GM12878 (cell line): ENCODE measurements at regions not wholly inside any gene's neighbourhood (a gene's known extent, or its start where the extent isn't known, plus 50 kb on each side); places are given as distances from the start of the nearest gene placed in this dataset.

Source experiments
- ATAC-seq: fragments of 200-7000 bp; cut with Tn5 transposase; 3 replicates; pipeline ENCODE4 v1.9.1; 2020; ENCODE audit warnings: mild to moderate bottlenecking, moderate library complexity
- BruUV-seq: library from RNA; stranded (reverse); fragments of 400-500 nt; replicated peaks from 2 replicates; lab custom pipeline; 2021; lab: Mats Ljungman, UMichigan
- CTCF ChIA-PET: fragments of 300-600 bp; sonication (Branson Sonifier 250); formaldehyde crosslinking; extraction: SDS; loops from one replicate; lab custom pipeline; 2021; ENCODE audit warnings: inconsistent platforms; lab: Yijun Ruan, JAX
- POLR2A ChIA-PET: fragments of 350-600 bp; formaldehyde crosslinking; extraction: SDS; loops from one replicate; lab custom pipeline; 2021; ENCODE audit warnings: inconsistent platforms; lab: Charles Lee
- RAD21 ChIA-PET: fragments of 300-600 bp; sonication (Branson Sonifier 250); formaldehyde crosslinking; loops from one replicate; lab custom pipeline; 2023; ENCODE audit warnings: antibody characterized with exemption; ENCODE audit not compliant: unreplicated experiment; lab: Charles Lee
- SMC1A ChIA-PET: fragments of 300-600 bp; sonication (Branson Sonifier 250); formaldehyde crosslinking; loops from one replicate; lab custom pipeline; 2023; ENCODE audit not compliant: unreplicated experiment, uncharacterized antibody; lab: Charles Lee
- DNase-seq: peaks from one replicate; pipeline ENCODE4 v3.0.0-alpha.2; 2011; ENCODE audit warnings: low read depth, low spot score
- FAIRE-seq: peaks from 3 replicates; lab custom pipeline; 2011; peaks lifted over from hg19 to GRCh38; lab: Jason Lieb, UNC
- H2AFZ ChIP-seq: 2 replicates; pipeline ENCODE4 v1.6.0; 2011; ENCODE audit warnings: low read depth, low read length, control low read depth; ENCODE audit not compliant: control insufficient read depth
- H3K27ac ChIP-seq: 2 replicates; pipeline ENCODE4 v1.5.1; 2011; ENCODE audit warnings: control low read depth; ENCODE audit not compliant: control insufficient read depth, insufficient read depth
- H3K27me3 ChIP-seq, 2 experiments: replicated peaks in 1 of 2; 2 replicates each; pipeline versions ENCODE4 v1.6.0 to v1.6.1; 2011; ENCODE audit warnings: low read length in 1 of 2; ENCODE audit not compliant: control insufficient read depth in 2 of 2, insufficient read depth in 2 of 2
- H3K36me3 ChIP-seq, 2 experiments: 2 replicates each; pipeline ENCODE4 v1.5.1; 2011; ENCODE audit warnings: low read length in 1 of 2; ENCODE audit not compliant: control insufficient read depth in 2 of 2, insufficient read depth in 2 of 2
- H3K4me1 ChIP-seq: 2 replicates; pipeline ENCODE4 v1.6.1; 2011; ENCODE audit warnings: mild to moderate bottlenecking, low read length, moderate library complexity, mixed read lengths; ENCODE audit not compliant: control insufficient read depth, insufficient read depth
- H3K4me2 ChIP-seq: 2 replicates; pipeline ENCODE4 v1.6.0; 2011; ENCODE audit warnings: control low read depth; ENCODE audit not compliant: control insufficient read depth, insufficient read depth
- H3K4me3 ChIP-seq: fragments of 200-600 bp; sonication (generic); 2 replicates; pipeline ENCODE4 v1.5.1; 2016
- H3K79me2 ChIP-seq: 2 replicates; pipeline ENCODE4 v1.6.0; 2011; ENCODE audit warnings: low read length; ENCODE audit not compliant: control insufficient read depth, insufficient read depth
- H3K9ac ChIP-seq: 2 replicates; pipeline ENCODE4 v1.8.0; 2011; ENCODE audit warnings: low read length, control low read depth, mixed read lengths; ENCODE audit not compliant: control insufficient read depth, insufficient read depth
- H3K9me3 ChIP-seq: replicated peaks from 3 replicates; pipeline ENCODE4 v1.5.1; 2011; ENCODE audit warnings: mild to moderate bottlenecking, low read length; ENCODE audit not compliant: control insufficient read depth, insufficient read depth
- H4K20me1 ChIP-seq: 2 replicates; pipeline ENCODE4 v1.6.0; 2011; ENCODE audit not compliant: control insufficient read depth, insufficient read depth
- BCLAF1 ChIP-seq: fragments of 450-650 bp; IDR thresholded peaks from 2 replicates; pipeline ENCODE4 v1.6.1; 2017; ENCODE audit warnings: antibody characterized with exemption, mild to moderate bottlenecking, moderate library complexity
- CEBPB ChIP-seq, 2 experiments: fragments of 150-350 bp in 1 of 2; IDR thresholded peaks; 2 replicates each; pipeline ENCODE4 v1.6.1; 2012 to 2014; ENCODE audit warnings: low read depth in 2 of 2, low read length in 2 of 2, borderline replicate concordance in 1 of 2, inconsistent platforms in 1 of 2
- CHD1 ChIP-seq: IDR thresholded peaks from 2 replicates; pipeline ENCODE4 v1.6.1; 2012; ENCODE audit warnings: low read depth, low read length, improper control_type of control experiment
- HCFC1 ChIP-seq: fragments of 150-350 bp; IDR thresholded peaks from 2 replicates; pipeline ENCODE4 v1.6.1; 2014; ENCODE audit warnings: low read length
- IRF3 ChIP-seq: fragments of 450-650 bp; IDR thresholded peaks from 2 replicates; pipeline ENCODE4 v1.6.1; 2014; ENCODE audit warnings: mild to moderate bottlenecking
- NBN ChIP-seq: fragments of 450-650 bp; IDR thresholded peaks from 2 replicates; pipeline ENCODE4 v1.6.1; 2016
- PKNOX1 ChIP-seq: fragments of 450-650 bp; IDR thresholded peaks from 2 replicates; pipeline ENCODE4 v1.6.1; 2016; ENCODE audit warnings: mild to moderate bottlenecking
- REST ChIP-seq: IDR thresholded peaks from 2 replicates; pipeline ENCODE4 v1.6.1; 2012; ENCODE audit warnings: mild to moderate bottlenecking, low read depth, low read length
- ZNF592 ChIP-seq: fragments of 450-650 bp; IDR thresholded peaks from 2 replicates; pipeline ENCODE4 v1.6.1; 2017; ENCODE audit warnings: mild to moderate bottlenecking, moderate library complexity
- WGBS: methylation state at CpG from one replicate; pipeline ENCODE4 v1.1.6; 2016; ENCODE audit warnings: low lambda C conversion rate; ENCODE audit not compliant: insufficient replicate concordance, insufficient coverage; ENCODE audit errors: missing lambda C conversion rate; 5-methylcytosine and 5-hydroxymethylcytosine counted together
- in situ Hi-C: fragments of 300-500 bp; cut with MboI; formaldehyde crosslinking; loops from 9 replicates; pipeline ENCODE4 v1.14.3; 2018; ENCODE audit warnings: mixed read lengths
- intact Hi-C: fragments of 100-400 bp; cut with micrococcal nuclease; formaldehyde crosslinking; loops from one replicate; pipeline ENCODE4 v1.14.2; 2022; ENCODE audit not compliant: unreplicated experiment

GRCh38 chr6:4420160-4420865, 284.9 kb upstream of the ECI2 start:
- Histone ChIP-seq H3K27me3 (no peaks in the 10 kb centered on the region), H3K79me2 (no peaks in the 10 kb centered on the region), H3K4me3 (no peak overlapping the region), H2AFZ (no peak overlapping the region), H3K27ac (no peak overlapping the region), H4K20me1 (no peaks in the 10 kb centered on the region), H3K9ac (no peak overlapping the region), H3K36me3 (no peaks in the 10 kb centered on the region), H3K4me2 (no peak overlapping the region), H3K9me3 (no peaks in the 10 kb centered on the region), H3K4me1 (no peaks in the 10 kb centered on the region)
- ChIA-PET SMC1A (interaction anchor here (0.5 kb wide), 1 partner anchor 25 kb away, joined by 3 read pairs; no protein-coding TSS in a partner anchor), POLR2A (no interaction called here), CTCF (no interaction called here), RAD21 (no interaction called here)
- BruUV-seq = no TSS peak
- DNase-seq (no peak), ATAC-seq (no peak), FAIRE-seq (no peak)
- intact Hi-C loops (no loop called here), in situ Hi-C loops (no loop called here)
- WGBS = 64% methylated on average over 4 of the region's 4 CpGs
- TF ChIP-seq CEBPB (IDR thresholded peaks at IDR 0.05; ENCODE audit: borderline replicate concordance in 1 of 2, low read depth in 2 of 2, low read length in 2 of 2) (no peak), ZNF592 (no peak), HCFC1 (no peak), REST (no peak), PKNOX1 (no peak), BCLAF1 (no peak), IRF3 (no peak), NBN (no peak), CHD1 (no peak)
